ENCODE measurements at regions not wholly inside any gene's neighbourhood (a gene's known extent, or its start where the extent isn't known, plus 50 kb on each side); places are given as distances from the start of the nearest gene placed in this dataset.

GRCh38 chr5:93829346-93829745 is 87.9 kb upstream of the POU5F2 start:
- TF ChIP-seq CTCF (IDR thresholded peaks at IDR 0.05; ENCODE audit: insufficient read depth, missing control alignments) = no peak
- DNase-seq (ENCODE audit: insufficient read length, low spot score) (no peak), FAIRE-seq (no peak)

- no peak for FAIRE-seq
- no peak for DNase-seq (ENCODE audit: insufficient read length, low spot score)
- no peak for TF ChIP-seq CTCF (IDR thresholded peaks at IDR 0.05; ENCODE audit: insufficient read depth, missing control alignments)
These were observed 80.6 kb upstream of the POU5F2 start for GRCh38 chr5:93821891-93822415.

- FAIRE-seq (no peak), DNase-seq (ENCODE audit: insufficient read length, low spot score) (no peak)
- TF ChIP-seq CTCF (IDR thresholded peaks at IDR 0.05; ENCODE audit: insufficient read depth, missing control alignments) = no peak
These were observed 78.3 kb upstream of the POU5F2 start for GRCh38 chr5:93819668-93820067.

- FAIRE-seq = no peak
- DNase-seq (ENCODE audit: insufficient read length, low spot score) = no peak
- TF ChIP-seq CTCF (IDR thresholded peaks at IDR 0.05; ENCODE audit: insufficient read depth, missing control alignments) = no peak
These were observed 69.4 kb upstream of the POU5F2 start for GRCh38 chr5:93810780-93811179.

GRCh38 chr5:93809430-93809829 is 68.0 kb upstream of the POU5F2 start:
- TF ChIP-seq CTCF (IDR thresholded peaks at IDR 0.05; ENCODE audit: insufficient read depth, missing control alignments) = no peak
- FAIRE-seq (no peak), DNase-seq (ENCODE audit: insufficient read length, low spot score) (no peak)

GRCh38 chr5:93807846-93808245 is 66.4 kb upstream of the POU5F2 start:
- FAIRE-seq (no peak), DNase-seq (ENCODE audit: insufficient read length, low spot score) (no peak)
- TF ChIP-seq CTCF (IDR thresholded peaks at IDR 0.05; ENCODE audit: insufficient read depth, missing control alignments) = no peak

GRCh38 chr5:93805616-93806379 is 64.4 kb upstream of the POU5F2 start:
- DNase-seq (ENCODE audit: insufficient read length, low spot score) (no peak), FAIRE-seq (no peak)
- TF ChIP-seq CTCF (IDR thresholded peaks at IDR 0.05; ENCODE audit: insufficient read depth, missing control alignments) = no peak

Data from D721Med (cell line).